Suprapubic skin (tissue), 3 donors: ENCODE measurements at regions not wholly inside any gene's neighbourhood (a gene's known extent, or its start where the extent isn't known, plus 50 kb on each side); places are given as distances from the start of the nearest gene placed in this dataset.

Experiments used
- POLR2A ChIP-seq, 2 donors: fragments of 450-650 bp; IDR thresholded peaks; one replicate each; pipeline ENCODE4 v1.6.1; 2017; ENCODE audit warnings: antibody characterized with exemption in 2 of 2, mild to moderate bottlenecking in 2 of 2, moderate library complexity in 2 of 2
- TF ChIP-seq, protein P1 (sequence below), 2 donors: fragments of 200-600 bp in 1 of 2; fragments of 450-650 bp in 1 of 2; sonication (generic) in 1 of 2; IDR thresholded peaks; one replicate each; pipeline ENCODE4 v1.5.1; 2016 to 2019; ENCODE audit warnings: antibody characterized with exemption in 2 of 2, mild to moderate bottlenecking in 1 of 2, moderate library complexity in 1 of 2

DNA sequence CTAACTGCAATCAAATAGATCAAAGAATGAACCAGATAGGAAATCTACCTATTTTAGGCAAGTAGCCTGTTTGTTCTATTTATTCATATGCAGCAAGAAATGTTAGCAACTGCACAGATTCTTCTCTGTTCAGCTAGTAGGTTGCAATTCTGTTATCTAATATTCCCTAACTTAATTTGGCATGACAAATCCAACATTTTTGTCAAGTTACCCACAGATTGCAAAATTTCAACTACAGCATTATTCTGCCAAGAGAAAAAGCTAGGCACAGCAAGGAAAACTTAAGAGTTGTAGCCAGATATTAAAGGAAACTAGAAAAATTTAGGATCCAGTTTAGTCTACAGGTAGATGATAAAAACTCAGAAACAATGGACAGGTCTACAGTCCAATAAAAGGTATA lies 104.4 kb upstream of the SYNCRIP start:
- TF ChIP-seq, protein P1, sequence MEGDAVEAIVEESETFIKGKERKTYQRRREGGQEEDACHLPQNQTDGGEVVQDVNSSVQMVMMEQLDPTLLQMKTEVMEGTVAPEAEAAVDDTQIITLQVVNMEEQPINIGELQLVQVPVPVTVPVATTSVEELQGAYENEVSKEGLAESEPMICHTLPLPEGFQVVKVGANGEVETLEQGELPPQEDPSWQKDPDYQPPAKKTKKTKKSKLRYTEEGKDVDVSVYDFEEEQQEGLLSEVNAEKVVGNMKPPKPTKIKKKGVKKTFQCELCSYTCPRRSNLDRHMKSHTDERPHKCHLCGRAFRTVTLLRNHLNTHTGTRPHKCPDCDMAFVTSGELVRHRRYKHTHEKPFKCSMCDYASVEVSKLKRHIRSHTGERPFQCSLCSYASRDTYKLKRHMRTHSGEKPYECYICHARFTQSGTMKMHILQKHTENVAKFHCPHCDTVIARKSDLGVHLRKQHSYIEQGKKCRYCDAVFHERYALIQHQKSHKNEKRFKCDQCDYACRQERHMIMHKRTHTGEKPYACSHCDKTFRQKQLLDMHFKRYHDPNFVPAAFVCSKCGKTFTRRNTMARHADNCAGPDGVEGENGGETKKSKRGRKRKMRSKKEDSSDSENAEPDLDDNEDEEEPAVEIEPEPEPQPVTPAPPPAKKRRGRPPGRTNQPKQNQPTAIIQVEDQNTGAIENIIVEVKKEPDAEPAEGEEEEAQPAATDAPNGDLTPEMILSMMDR (IDR thresholded peaks at IDR 0.05) = no peak
- TF ChIP-seq POLR2A (IDR thresholded peaks at IDR 0.05) = no peak
